ENCODE measurements at regions not wholly inside any gene's neighbourhood (a gene's known extent, or its start where the extent isn't known, plus 50 kb on each side); places are given as distances from the start of the nearest gene placed in this dataset.

GRCh38 chr15:68524753-68525584, 53.8 kb upstream of the CORO2B start:
- TF ChIP-seq POLR2AphosphoS5 (IDR thresholded peaks at IDR 0.05; ENCODE audit: low read depth, low read length) (no peak), POLR2A (IDR thresholded peaks at IDR 0.05; ENCODE audit: low read depth, low read length) (no peak), TAF1 (IDR thresholded peaks at IDR 0.05; ENCODE audit: low read depth, low read length) (no peak), SPI1 (IDR thresholded peaks at IDR 0.05; ENCODE audit: low read depth, low read length) (no peak), PAX5 (IDR thresholded peaks at IDR 0.05; ENCODE audit: insufficient read depth, low read length, severe bottlenecking) (no peak)
